Adrenal gland (tissue), 9 donors: ENCODE measurements at regions not wholly inside any gene's neighbourhood (a gene's known extent, or its start where the extent isn't known, plus 50 kb on each side); places are given as distances from the start of the nearest gene placed in this dataset.
"Not testable (repeated sequence)": the region's sequence is repeated elsewhere in the genome, so short reads cannot be mapped to it uniquely, and the experiment has no call there.

Experiments
- DNase-seq, 7 donors: peaks; one replicate each; pipeline ENCODE4 v3.0.0-alpha.2; 2019 to 2020
- H3K27ac ChIP-seq, 5 donors: fragments of 200-600 bp; sonication (generic) in 4 of 5; 1 replicate in 3 of 5; 2 replicates in 2 of 5; pipeline versions ENCODE4 v1.5.1 to v1.8.0; 2016 to 2020; ENCODE audit warnings: mild to moderate bottlenecking in 1 of 5
- H3K27me3 ChIP-seq: fragments of 200-600 bp; 2 replicates; pipeline ENCODE4 v1.8.0; 2021
- H3K36me3 ChIP-seq, 2 donors: fragments of 200-600 bp; replicated peaks in 1 of 2; 1 replicate in 1 of 2; 2 replicates in 1 of 2; pipeline versions ENCODE4 v1.5.1 to v1.8.0; 2018 to 2022
- H3K4me1 ChIP-seq, 2 donors: fragments of 200-600 bp; replicated peaks in 1 of 2; 1 replicate in 1 of 2; 2 replicates in 1 of 2; pipeline versions ENCODE4 v1.5.1 to v1.8.0; 2018 to 2021
- H3K4me3 ChIP-seq, 4 donors: fragments of 200-600 bp; sonication (generic) in 3 of 4; one replicate each; pipeline ENCODE4 v1.5.1; 2016 to 2018
- H3K9me3 ChIP-seq, 3 donors: fragments of 200-600 bp; sonication (generic) in 1 of 3; replicated peaks in 1 of 3; 1 replicate in 2 of 3; 2 replicates in 1 of 3; pipeline versions ENCODE4 v1.5.1 to v1.8.0; 2016 to 2021
- POLR2A ChIP-seq, 2 donors: fragments of 450-650 bp; IDR thresholded peaks; one replicate each; pipeline ENCODE4 v1.6.1; 2017; ENCODE audit warnings: antibody characterized with exemption in 2 of 2, mild to moderate bottlenecking in 2 of 2, moderate library complexity in 1 of 2
- WGBS, 4 donors: extraction: QIAGEN DNeasy Blood & Tissue Kit in 2 of 4; methylation state at CpG; one replicate each; pipeline versions ENCODE4 v1.1.5 to v1.1.7; 2013 to 2017; 5-methylcytosine and 5-hydroxymethylcytosine counted together
- intact Hi-C, 2 donors: fragments of 100-400 bp; cut with DNase I; formaldehyde crosslinking; loops; one replicate each; pipeline versions ENCODE4 v1.14.1 to v1.15.0; 2022 to 2023
- TF ChIP-seq, protein P1 (sequence below), 6 experiments: fragments of 450-650 bp in 4 of 6; fragments of 200-600 bp in 2 of 6; sonication (generic) in 1 of 6; IDR thresholded peaks; 1 replicate in 5 of 6; 2 replicates in 1 of 6; pipeline versions ENCODE4 v1.5.1 to v1.8.0; 2016 to 2021; ENCODE audit warnings: antibody characterized with exemption in 6 of 6, mild to moderate bottlenecking in 2 of 6, moderate library complexity in 1 of 6
- donor health status: healthy with polysubstance abuse.
- donor health status: Bipolar disorder and iron deficiency.
- donor health status: DM: yes; HTN: yes; CAD: no.
- donor health status: DM: no; HTN: no; CAD: no.
- donor health status: DM: no; HTN: no; CAD: no.

DNA sequence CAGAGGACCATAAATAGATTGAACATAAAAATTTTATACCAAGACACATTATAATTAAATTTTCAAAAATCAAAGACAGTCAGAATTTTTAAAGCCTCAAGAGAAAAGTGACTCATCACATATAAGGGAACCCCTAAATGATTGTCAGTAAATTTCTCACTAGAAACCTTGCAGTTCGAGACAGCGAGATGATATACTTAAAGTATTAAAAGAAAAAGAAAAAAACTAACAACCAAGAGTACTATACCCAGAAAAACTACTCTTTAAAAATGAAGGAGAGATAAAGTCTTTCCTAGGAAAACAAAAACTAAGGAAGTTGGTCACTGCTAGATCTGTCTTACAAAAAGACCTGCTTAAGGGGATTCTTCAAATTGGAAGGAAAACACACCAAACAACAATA lies 251.4 kb upstream of the MSX2 start:
- H3K4me1 ChIP-seq, result no peaks in the 10 kb centered on the region
- intact Hi-C loops, result no loop called here
- peaks cover 0 to 8% (median 5%) of the 10 kb centered on the region in 3 donors for H3K9me3 ChIP-seq
- TF ChIP-seq POLR2A (IDR thresholded peaks at IDR 0.05), result no peak
- TF ChIP-seq, protein P1, sequence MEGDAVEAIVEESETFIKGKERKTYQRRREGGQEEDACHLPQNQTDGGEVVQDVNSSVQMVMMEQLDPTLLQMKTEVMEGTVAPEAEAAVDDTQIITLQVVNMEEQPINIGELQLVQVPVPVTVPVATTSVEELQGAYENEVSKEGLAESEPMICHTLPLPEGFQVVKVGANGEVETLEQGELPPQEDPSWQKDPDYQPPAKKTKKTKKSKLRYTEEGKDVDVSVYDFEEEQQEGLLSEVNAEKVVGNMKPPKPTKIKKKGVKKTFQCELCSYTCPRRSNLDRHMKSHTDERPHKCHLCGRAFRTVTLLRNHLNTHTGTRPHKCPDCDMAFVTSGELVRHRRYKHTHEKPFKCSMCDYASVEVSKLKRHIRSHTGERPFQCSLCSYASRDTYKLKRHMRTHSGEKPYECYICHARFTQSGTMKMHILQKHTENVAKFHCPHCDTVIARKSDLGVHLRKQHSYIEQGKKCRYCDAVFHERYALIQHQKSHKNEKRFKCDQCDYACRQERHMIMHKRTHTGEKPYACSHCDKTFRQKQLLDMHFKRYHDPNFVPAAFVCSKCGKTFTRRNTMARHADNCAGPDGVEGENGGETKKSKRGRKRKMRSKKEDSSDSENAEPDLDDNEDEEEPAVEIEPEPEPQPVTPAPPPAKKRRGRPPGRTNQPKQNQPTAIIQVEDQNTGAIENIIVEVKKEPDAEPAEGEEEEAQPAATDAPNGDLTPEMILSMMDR (IDR thresholded peaks at IDR 0.05), result no peak
- no peak overlapping the region for H3K27ac ChIP-seq
- DNase-seq, result no peak
- 93 to 97% (median 95%) methylated on average over 2 of the region's 2 CpGs for WGBS, 4 donors
- H3K36me3 ChIP-seq, result no peaks in the 10 kb centered on the region
- no peaks in the 10 kb centered on the region for H3K27me3 ChIP-seq
- H3K4me3 ChIP-seq, result no peak overlapping the region

DNA sequence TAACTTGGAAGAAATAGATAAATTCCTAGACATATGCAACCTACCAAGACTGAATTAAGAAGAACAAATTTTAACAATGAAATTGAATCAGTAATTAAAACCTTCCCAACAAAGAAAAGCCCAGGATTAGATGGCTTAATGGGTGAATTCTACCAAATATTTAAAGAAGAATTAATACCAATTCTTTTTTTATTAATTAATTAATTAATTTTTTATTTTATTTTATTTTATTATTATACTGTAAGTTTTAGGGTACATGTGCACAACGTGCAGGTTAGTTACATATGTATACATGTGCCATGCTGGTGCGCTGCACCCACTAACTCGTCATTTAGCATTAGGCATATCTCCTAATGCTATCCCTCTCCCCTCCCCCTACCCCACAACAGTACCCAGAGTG lies 248.4 kb upstream of the MSX2 start:
- intact Hi-C loops, H3K27me3 ChIP-seq, DNase-seq, H3K27ac ChIP-seq, H3K4me1 ChIP-seq, H3K36me3 ChIP-seq, H3K4me3 ChIP-seq: not testable (repeated sequence)
- H3K9me3 ChIP-seq, result peaks cover 0 to 17% (median 11%) of the 10 kb centered on the region in 3 donors
- 76 to 90% (median 89%) methylated on average over 3 of the region's 3 CpGs for WGBS, 4 donors

DNA sequence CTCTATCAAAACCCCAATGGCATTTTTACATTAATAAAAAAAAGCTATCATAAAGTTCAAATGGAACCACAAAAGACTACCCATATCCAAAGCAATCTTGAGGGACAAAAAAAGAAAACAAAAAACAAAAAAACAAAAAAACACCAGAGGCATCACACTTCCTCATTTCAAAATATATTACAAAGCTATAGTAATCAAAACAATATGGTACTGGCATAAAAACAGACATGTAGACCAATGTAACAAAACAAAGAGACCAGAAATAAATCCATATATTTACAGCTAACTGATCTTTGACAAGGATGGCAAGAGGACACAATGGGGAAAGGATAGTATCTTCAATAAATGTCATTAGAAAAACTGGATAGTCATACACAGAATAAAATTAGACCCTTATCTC lies 245.1 kb upstream of the MSX2 start:
- TF ChIP-seq, protein P1 (IDR thresholded peaks at IDR 0.05), result no peak
- no peak for TF ChIP-seq POLR2A (IDR thresholded peaks at IDR 0.05)
- DNase-seq, result no peak
- intact Hi-C loops, result no loop called here

DNA sequence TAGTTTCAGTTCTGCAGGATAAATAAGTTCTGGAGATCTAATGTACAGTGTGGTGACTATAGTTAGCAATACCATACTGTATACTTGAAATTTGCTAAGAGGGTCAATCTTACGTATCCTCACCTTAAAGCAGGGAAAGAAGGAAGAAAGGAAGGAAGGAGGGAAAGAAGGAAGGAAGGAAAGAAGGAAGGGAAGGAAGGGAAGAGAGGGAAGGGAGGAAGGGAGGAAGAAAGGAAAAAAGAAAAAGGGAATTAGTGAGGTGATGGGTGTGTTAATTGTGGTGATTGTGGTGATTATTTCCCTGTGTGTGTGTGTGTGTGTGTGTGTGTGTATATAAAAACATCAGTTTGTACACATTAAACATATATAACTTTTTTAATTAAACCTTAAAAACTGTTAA lies 242.6 kb upstream of the MSX2 start:
- peaks cover 0 to 13% (median 3%) of the 10 kb centered on the region in 3 donors for H3K9me3 ChIP-seq
- intact Hi-C loops, result no loop called here
- TF ChIP-seq POLR2A (IDR thresholded peaks at IDR 0.05), result no peak
- TF ChIP-seq, protein P1 (IDR thresholded peaks at IDR 0.05), result no peak
- H3K36me3 ChIP-seq, result no peaks in the 10 kb centered on the region
- WGBS, 4 donors, result 81 to 89% (median 84%) methylated on average over 1 of the region's 1 CpG
- no peak overlapping the region for H3K4me3 ChIP-seq
- no peaks in the 10 kb centered on the region for H3K4me1 ChIP-seq
- DNase-seq, result no peak
- H3K27ac ChIP-seq, result no peak overlapping the region
- no peaks in the 10 kb centered on the region for H3K27me3 ChIP-seq

More for the DNA sequence above, 245.1 kb upstream of the MSX2 start:
- Histone ChIP-seq H3K27me3 (no peaks in the 10 kb centered on the region), H3K27ac (no peak overlapping the region), H3K9me3 (peaks cover 0 to 13% (median 3%) of the 10 kb centered on the region in 3 donors), H3K4me3 (no peak overlapping the region), H3K36me3 (no peaks in the 10 kb centered on the region), H3K4me1 (no peaks in the 10 kb centered on the region)

DNA sequence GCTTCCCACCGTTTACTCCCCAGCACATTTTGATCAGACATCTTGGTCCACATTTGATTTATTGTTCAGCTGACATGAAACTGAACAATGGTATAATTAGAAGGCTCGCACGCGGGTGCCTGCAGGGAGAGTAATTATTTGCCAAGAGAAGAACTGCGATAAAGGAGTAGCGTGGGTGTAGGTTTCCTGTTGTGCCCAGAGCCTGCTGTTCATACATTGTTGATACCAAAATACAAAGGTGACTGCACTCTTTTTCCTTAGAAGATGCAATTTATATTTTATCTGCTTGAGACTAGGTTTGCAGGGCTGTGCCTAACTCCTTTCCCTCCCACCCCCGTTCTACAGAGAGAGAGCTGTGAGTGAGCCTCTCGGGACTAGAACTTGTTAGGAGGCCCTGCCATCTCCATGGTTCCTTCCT lies 241.8 kb upstream of the MSX2 start:
- Histone ChIP-seq H3K4me1 (no peaks in the 10 kb centered on the region), H3K27me3 (no peaks in the 10 kb centered on the region), H3K27ac (no peak overlapping the region), H3K36me3 (no peaks in the 10 kb centered on the region), H3K9me3 (peaks cover 0 to 13% (median 3%) of the 10 kb centered on the region in 3 donors), H3K4me3 (no peak overlapping the region)
- no peak for DNase-seq
- 33 to 58% (median 39%) methylated on average over 8 of the region's 8 CpGs for WGBS, 4 donors
- TF ChIP-seq, protein P1 (IDR thresholded peaks at IDR 0.05), result no peak
- TF ChIP-seq POLR2A (IDR thresholded peaks at IDR 0.05), result no peak
- intact Hi-C loops, result no loop called here
